Astrocyte (in vitro differentiated cells and primary cell): ENCODE measurements at regions not wholly inside any gene's neighbourhood (a gene's known extent, or its start where the extent isn't known, plus 50 kb on each side); places are given as distances from the start of the nearest gene placed in this dataset.

Experiments used
- DNase-seq: peaks from one replicate; pipeline ENCODE4 v3.0.0-alpha.2; 2010; ENCODE audit warnings: low read depth
- FAIRE-seq: peaks from 2 replicates; lab custom pipeline; 2011; peaks lifted over from hg19 to GRCh38; lab: Jason Lieb, UNC
- H2AFZ ChIP-seq: 2 replicates; pipeline ENCODE4 v1.6.0; 2012; ENCODE audit warnings: low read depth, low read length, inconsistent platforms
- H3K27ac ChIP-seq: 2 replicates; pipeline ENCODE4 v1.5.1; 2011; ENCODE audit warnings: low read depth, low read length, inconsistent platforms
- H3K27me3 ChIP-seq: 2 replicates; pipeline ENCODE4 v1.6.0; 2011; ENCODE audit warnings: low read length, inconsistent platforms; ENCODE audit not compliant: insufficient read depth
- H3K36me3 ChIP-seq: 2 replicates; pipeline ENCODE4 v1.5.1; 2011; ENCODE audit warnings: low read length, inconsistent platforms; ENCODE audit not compliant: insufficient read depth
- H3K4me1 ChIP-seq: 2 replicates; pipeline ENCODE4 v1.5.1; 2011; ENCODE audit warnings: low read length, inconsistent platforms; ENCODE audit not compliant: insufficient read depth
- H3K4me2 ChIP-seq: 2 replicates; pipeline ENCODE4 v1.6.0; 2012; ENCODE audit warnings: low read length, inconsistent platforms
- H3K4me3 ChIP-seq: 2 replicates; pipeline ENCODE4 v1.5.1; 2011; ENCODE audit warnings: low read depth, mild to moderate bottlenecking, low read length, inconsistent platforms; ENCODE audit not compliant: insufficient read depth
- H3K79me2 ChIP-seq: 2 replicates; pipeline ENCODE4 v1.6.0; 2012; ENCODE audit warnings: mild to moderate bottlenecking, low read length, inconsistent platforms; ENCODE audit not compliant: insufficient read depth
- H3K9ac ChIP-seq: 2 replicates; pipeline ENCODE4 v1.6.0; 2012; ENCODE audit warnings: mild to moderate bottlenecking, low read length, inconsistent platforms
- H3K9me3 ChIP-seq: 2 replicates; pipeline ENCODE4 v1.5.1; 2012; ENCODE audit warnings: low read depth, mild to moderate bottlenecking, low read length, inconsistent platforms; ENCODE audit not compliant: insufficient read depth
- H4K20me1 ChIP-seq: 2 replicates; pipeline ENCODE4 v1.6.0; 2012; ENCODE audit warnings: low read length, inconsistent platforms; ENCODE audit not compliant: insufficient read depth
- H3K27ac Mint-ChIP-seq: one replicate; pipeline ENCODE4 v1.8.0; 2021; ENCODE audit warnings: mild to moderate bottlenecking, mixed read lengths; ENCODE audit not compliant: unreplicated experiment
- H3K27me3 Mint-ChIP-seq: one replicate; pipeline ENCODE4 v1.8.0; 2021; ENCODE audit warnings: low read depth, mixed read lengths; ENCODE audit not compliant: unreplicated experiment
- H3K36me3 Mint-ChIP-seq: one replicate; pipeline ENCODE4 v1.8.0; 2021; ENCODE audit warnings: low read depth, mixed read lengths; ENCODE audit not compliant: unreplicated experiment
- H3K4me1 Mint-ChIP-seq: one replicate; pipeline ENCODE4 v1.8.0; 2021; ENCODE audit warnings: low read depth, mixed read lengths; ENCODE audit not compliant: unreplicated experiment
- H3K4me3 Mint-ChIP-seq: one replicate; pipeline ENCODE4 v1.8.0; 2021; ENCODE audit warnings: mild to moderate bottlenecking, moderate library complexity, mixed read lengths; ENCODE audit not compliant: unreplicated experiment
- H3K9me3 Mint-ChIP-seq: one replicate; pipeline ENCODE4 v1.8.0; 2021; ENCODE audit warnings: mild to moderate bottlenecking, mixed read lengths; ENCODE audit not compliant: unreplicated experiment
- EZH2 ChIP-seq: IDR thresholded peaks from 2 replicates; pipeline ENCODE4 v1.6.1; 2012; ENCODE audit warnings: mild to moderate bottlenecking, low read length, inconsistent platforms; ENCODE audit not compliant: insufficient read depth
- TF ChIP-seq, protein P1 (sequence below): IDR thresholded peaks from 2 replicates; pipeline ENCODE4 v1.5.1; 2011; ENCODE audit warnings: low read depth, mild to moderate bottlenecking, inconsistent platforms, low read length, moderate library complexity; ENCODE audit not compliant: insufficient read depth

DNA sequence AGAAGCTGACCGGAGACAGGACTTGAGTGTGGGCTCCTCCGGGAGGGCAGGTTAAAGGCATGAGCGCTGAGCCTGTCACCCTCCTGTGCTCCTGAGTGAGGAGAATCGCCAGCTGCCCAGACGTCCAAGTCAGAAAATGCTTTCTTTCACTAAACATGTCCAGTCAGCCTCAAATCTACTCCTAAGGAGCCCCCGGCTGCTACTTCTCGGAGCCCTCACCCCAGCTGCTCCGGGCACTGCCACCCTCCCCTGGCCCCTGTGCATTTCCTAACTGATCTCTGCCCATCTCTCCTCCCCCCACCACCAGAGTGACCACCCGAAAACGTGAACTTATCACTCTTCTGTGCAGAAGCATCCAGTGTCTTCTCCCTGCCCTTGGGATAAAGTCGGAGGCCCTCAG, 277.5 kb upstream of the SOX1 start:
- H3K27me3 Mint-ChIP-seq: peaks cover 7% of the 10 kb centered on the region
- no peaks in the 10 kb centered on the region for H3K9me3 Mint-ChIP-seq
- Histone ChIP-seq H3K9me3 (peaks cover 15% of the 10 kb centered on the region), H3K4me2 (no peak overlapping the region), H3K79me2 (no peaks in the 10 kb centered on the region), H3K4me3 (no peak overlapping the region), H3K36me3 (no peaks in the 10 kb centered on the region), H3K27ac (no peak overlapping the region), H2AFZ (no peak overlapping the region), H3K4me1 (no peaks in the 10 kb centered on the region), H3K9ac (no peak overlapping the region), H4K20me1 (no peaks in the 10 kb centered on the region), H3K27me3 (no peaks in the 10 kb centered on the region)
- H3K4me1 Mint-ChIP-seq: no peaks in the 10 kb centered on the region
- H3K27ac Mint-ChIP-seq: no peak overlapping the region
- FAIRE-seq (no peak), DNase-seq (no peak)
- no peak for TF ChIP-seq EZH2
- TF ChIP-seq, protein P1, sequence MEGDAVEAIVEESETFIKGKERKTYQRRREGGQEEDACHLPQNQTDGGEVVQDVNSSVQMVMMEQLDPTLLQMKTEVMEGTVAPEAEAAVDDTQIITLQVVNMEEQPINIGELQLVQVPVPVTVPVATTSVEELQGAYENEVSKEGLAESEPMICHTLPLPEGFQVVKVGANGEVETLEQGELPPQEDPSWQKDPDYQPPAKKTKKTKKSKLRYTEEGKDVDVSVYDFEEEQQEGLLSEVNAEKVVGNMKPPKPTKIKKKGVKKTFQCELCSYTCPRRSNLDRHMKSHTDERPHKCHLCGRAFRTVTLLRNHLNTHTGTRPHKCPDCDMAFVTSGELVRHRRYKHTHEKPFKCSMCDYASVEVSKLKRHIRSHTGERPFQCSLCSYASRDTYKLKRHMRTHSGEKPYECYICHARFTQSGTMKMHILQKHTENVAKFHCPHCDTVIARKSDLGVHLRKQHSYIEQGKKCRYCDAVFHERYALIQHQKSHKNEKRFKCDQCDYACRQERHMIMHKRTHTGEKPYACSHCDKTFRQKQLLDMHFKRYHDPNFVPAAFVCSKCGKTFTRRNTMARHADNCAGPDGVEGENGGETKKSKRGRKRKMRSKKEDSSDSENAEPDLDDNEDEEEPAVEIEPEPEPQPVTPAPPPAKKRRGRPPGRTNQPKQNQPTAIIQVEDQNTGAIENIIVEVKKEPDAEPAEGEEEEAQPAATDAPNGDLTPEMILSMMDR: no peak
- no peak overlapping the region for H3K4me3 Mint-ChIP-seq
- no peaks in the 10 kb centered on the region for H3K36me3 Mint-ChIP-seq

DNA sequence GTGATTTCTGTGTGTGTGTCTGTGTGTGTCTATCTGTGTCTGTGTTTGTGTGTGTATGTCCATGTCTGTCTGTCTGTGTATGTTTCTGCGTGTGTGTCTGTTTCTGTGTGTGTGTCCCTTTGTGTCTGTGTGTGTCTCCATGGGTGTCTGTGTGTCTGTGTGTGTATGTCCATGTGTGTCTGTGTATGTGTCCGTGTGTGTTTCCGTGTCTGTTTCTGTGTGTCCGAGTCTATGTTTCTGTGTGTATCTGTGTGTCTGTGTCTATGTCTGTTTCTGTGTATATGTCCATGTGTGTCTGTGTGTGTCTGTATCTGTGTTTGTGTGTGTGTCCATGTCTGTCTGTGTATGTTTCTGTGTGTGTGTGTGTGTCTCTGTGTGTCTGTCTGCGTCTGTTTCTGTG, 276.3 kb upstream of the SOX1 start:
- H3K9me3 Mint-ChIP-seq: no peaks in the 10 kb centered on the region
- H4K20me1 ChIP-seq: no peaks in the 10 kb centered on the region
- H3K27ac ChIP-seq: no peak overlapping the region
- H3K9me3 ChIP-seq: peaks cover 15% of the 10 kb centered on the region
- H3K4me1 ChIP-seq: no peaks in the 10 kb centered on the region
- no peak for DNase-seq
- H3K79me2 ChIP-seq: no peaks in the 10 kb centered on the region
- H3K27ac Mint-ChIP-seq: no peak overlapping the region
- no peak overlapping the region for H3K4me2 ChIP-seq
- H3K36me3 ChIP-seq: no peaks in the 10 kb centered on the region
- no peaks in the 10 kb centered on the region for H3K4me1 Mint-ChIP-seq
- no peak for TF ChIP-seq EZH2
- TF ChIP-seq, protein P1: no peak
- H3K4me3 ChIP-seq: no peak overlapping the region
- no peak overlapping the region for H3K4me3 Mint-ChIP-seq
- H3K9ac ChIP-seq: no peak overlapping the region
- no peaks in the 10 kb centered on the region for H3K36me3 Mint-ChIP-seq
- no peaks in the 10 kb centered on the region for H3K27me3 ChIP-seq
- H3K27me3 Mint-ChIP-seq: peaks cover 7% of the 10 kb centered on the region
- no peak for FAIRE-seq
- H2AFZ ChIP-seq: no peak overlapping the region

- Mint-ChIP-seq H3K4me3 (no peak overlapping the region), H3K4me1 (no peaks in the 10 kb centered on the region), H3K27me3 (peaks cover 7% of the 10 kb centered on the region), H3K27ac (no peak overlapping the region), H3K36me3 (no peaks in the 10 kb centered on the region), H3K9me3 (no peaks in the 10 kb centered on the region)
- Histone ChIP-seq H3K4me1 (no peaks in the 10 kb centered on the region), H4K20me1 (no peaks in the 10 kb centered on the region), H3K36me3 (no peaks in the 10 kb centered on the region), H2AFZ (no peak overlapping the region), H3K27me3 (no peaks in the 10 kb centered on the region), H3K9me3 (peaks cover 15% of the 10 kb centered on the region), H3K27ac (no peak overlapping the region), H3K4me2 (no peak overlapping the region), H3K9ac (no peak overlapping the region), H3K79me2 (no peaks in the 10 kb centered on the region), H3K4me3 (no peak overlapping the region)
- TF ChIP-seq EZH2: no peak
- TF ChIP-seq, protein P1: no peak
- no peak for DNase-seq
- FAIRE-seq: no peak
Observed at GRCh38 chr13:111791131-111791530, 275.8 kb upstream of the SOX1 start.
